ENCODE measurements at regions not wholly inside any gene's neighbourhood (a gene's known extent, or its start where the extent isn't known, plus 50 kb on each side); places are given as distances from the start of the nearest gene placed in this dataset.
"Not testable (repeated sequence)": the region's sequence is repeated elsewhere in the genome, so short reads cannot be mapped to it uniquely, and the experiment has no call there.

DNA sequence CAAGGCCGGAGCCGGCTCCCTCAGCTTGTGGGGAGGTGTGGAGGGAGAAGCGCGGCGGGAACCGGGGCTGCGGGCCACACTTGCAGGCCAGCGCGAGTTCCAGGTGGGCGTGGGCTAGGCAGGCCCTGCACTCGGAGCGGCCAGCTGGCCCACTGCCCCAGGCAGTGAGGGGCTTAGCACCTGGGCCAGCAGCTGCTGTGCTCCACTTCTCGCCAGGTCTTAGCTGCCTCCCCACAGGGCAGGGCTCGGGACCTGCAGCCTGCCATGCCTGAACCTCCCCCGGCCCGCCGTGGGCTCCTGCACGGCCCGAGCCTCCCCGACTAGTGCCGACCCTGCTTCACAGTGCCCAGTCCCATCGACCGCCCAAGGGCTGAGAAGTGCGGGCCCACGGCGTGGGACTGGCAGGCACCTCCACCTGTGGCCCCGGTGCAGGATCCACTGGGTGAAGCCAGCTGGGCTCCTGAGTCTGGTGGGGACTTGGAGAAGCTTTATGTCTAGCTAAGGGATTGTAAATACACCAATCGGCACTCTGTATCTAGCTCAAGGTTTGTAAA lies 131.8 kb downstream of the KDR start:
- in situ Hi-C loops (cut with HindIII; ENCODE audit: low sequenced_read_pairs) = not testable (repeated sequence)

DNA sequence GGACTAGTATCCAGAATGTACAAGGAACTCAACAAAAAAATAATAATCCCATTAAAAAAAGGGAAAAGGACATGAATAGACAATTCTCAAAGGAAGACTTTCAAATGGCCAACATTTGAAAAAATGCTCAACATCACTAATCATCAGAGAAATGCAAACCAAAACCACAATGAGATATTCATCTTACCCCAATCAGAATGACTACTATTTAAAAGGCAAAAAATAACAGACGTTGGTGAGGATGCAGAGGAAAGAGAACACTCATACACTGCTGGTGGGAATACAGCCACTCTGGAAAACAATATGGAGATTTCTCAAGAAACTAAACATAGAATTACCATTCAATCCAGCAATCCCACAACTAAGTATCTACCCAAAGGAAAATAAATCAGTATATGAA lies 133.1 kb downstream of the KDR start:
- in situ Hi-C loops (cut with HindIII; ENCODE audit: low sequenced_read_pairs) = no loop called here

DNA sequence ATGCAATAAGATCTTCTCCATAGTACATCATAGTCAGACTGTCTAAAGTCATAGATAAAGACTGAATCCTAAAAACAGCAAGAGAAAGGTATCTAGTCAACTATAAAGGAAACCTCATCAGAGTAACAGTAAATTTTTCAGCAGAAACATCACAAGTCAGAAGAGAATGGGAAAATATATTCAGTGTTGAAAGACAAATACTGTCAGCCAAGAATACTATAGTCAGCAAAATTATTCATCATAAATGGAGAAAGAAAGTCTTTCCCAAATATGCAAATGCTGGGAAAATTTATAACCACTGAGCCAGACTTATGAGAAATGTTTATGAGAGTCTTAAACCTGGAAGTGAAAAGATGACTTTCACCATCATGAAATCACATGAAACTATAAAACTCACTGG lies 136.7 kb downstream of the KDR start:
- in situ Hi-C loops (cut with HindIII; ENCODE audit: low sequenced_read_pairs) = no loop called here

DNA sequence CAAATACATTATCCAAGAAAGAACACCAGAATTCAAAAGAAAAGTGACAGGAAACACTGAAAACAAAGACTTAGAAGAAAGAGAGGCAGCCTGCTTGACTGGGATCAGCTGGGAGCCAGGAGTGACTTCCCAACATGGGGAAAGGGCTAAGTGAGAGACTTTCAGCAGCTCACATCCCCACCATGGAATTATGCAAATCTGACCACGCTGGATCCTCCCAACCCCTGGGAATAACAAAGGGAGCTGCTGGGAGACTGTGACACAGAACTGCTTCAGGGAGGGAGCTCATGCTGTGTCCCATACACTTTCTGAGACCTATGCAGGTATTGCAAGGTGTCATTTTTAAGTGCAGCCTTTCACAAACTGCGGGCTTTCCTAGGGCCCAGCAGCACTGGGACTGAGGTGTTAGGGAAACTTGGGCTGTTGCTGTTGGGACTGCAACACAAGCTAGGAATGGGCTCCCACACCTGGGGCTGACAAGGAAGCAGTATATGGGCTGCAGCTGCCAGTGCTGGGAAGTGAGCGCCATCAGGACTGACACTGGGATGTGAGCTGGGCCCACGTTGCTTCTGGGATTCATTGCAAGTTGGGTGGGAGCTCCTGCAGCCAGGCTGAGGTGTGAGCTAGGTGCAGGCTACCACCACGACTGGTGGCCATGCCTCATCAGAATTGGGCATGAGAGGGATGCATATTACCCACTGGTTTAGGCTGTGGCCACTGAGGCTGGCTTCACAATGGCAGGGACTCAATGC lies 139.1 kb downstream of the KDR start:
- in situ Hi-C loops (cut with HindIII; ENCODE audit: low sequenced_read_pairs) = no loop called here

DNA sequence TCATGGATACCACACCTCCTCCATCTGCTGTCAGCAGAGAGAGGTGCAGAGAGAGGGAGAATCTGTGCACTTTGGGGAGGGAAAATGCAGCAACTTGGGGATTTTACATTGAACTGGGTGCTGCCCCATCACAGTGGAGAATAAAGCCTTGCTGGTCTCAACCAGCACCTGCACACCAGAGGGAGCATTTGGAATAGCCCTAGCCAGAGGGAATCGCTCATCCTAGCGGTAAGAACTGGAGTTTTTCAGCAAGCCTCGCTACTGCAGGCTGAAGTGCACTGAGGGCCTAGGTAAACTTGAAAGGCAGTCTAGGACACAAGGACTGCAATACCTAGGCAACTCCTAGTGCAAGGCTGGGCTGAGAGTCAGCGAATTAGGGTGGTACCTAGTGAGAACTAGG lies 148.7 kb downstream of the KDR start:
- in situ Hi-C loops (cut with HindIII; ENCODE audit: low sequenced_read_pairs) = no loop called here

DNA sequence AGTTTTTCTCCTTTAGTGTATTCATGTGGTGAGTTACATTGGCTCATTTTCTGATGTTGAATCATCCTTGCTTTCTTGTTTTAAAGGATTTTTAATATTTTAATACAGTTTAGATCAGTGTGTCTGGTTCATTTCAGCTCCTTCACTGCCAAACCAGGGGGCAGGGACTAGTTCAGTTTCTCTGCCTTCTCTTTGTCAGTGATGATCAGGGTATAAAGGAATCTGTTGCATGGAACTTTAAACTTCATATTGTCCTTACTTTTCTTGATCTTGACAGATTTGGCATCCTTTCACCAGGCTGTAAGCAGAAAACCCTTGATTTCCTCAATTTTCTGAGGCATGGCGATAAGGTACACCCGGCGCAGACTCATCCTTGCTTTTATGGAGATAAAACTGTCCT lies 149.4 kb downstream of the KDR start:
- in situ Hi-C loops (cut with HindIII; ENCODE audit: low sequenced_read_pairs) = no loop called here

DNA sequence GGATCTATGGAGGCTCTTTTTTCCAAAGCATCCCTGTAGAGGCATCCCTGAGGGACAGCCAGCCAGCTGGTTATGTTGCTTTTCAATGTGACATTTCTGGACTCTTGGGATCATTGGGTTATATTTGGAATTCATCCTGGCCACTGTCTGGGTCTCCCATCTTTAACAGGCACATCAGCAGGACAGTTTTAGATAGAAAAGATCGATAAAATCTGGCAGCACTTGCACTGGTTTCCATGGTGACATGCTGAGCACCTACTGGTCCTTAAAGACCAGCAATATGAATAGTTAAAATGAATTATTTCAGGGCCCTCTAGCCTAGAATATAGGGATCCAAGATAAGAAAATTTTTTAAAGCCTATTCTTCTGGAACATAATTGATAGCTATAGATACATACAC lies 151.6 kb downstream of the KDR start:
- in situ Hi-C loops (cut with HindIII; ENCODE audit: low sequenced_read_pairs) = loop anchor here (5.0 to 25.0 kb wide), 2 partner anchors 349 to 636 kb away; no protein-coding TSS in a partner anchor

DNA sequence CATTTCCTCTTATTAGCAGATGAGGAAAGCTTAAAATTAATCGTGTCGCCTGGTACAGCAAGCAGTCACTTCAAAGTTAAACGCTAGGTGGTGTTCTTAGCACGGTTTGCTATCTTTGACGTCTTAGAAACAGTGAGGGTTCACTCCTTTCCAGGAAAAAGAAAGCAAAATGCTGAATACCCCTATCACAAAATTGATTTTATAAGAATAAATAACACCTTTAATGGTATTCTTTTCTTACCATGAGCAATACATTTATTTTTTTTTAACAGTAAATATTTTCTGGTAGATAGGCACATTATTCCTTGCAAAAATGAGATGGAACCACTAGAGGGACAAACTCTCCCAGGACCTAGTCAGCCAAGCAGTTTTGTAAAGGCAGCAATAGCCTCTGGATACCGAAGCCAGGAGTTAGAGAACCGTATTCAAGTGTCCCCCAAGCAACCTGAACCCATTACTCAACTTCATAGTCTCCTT lies 153.9 kb downstream of the KDR start:
- in situ Hi-C loops (cut with HindIII; ENCODE audit: low sequenced_read_pairs) = loop anchor here (5.0 to 25.0 kb wide), 2 partner anchors 351 to 634 kb away; no protein-coding TSS in a partner anchor

DNA sequence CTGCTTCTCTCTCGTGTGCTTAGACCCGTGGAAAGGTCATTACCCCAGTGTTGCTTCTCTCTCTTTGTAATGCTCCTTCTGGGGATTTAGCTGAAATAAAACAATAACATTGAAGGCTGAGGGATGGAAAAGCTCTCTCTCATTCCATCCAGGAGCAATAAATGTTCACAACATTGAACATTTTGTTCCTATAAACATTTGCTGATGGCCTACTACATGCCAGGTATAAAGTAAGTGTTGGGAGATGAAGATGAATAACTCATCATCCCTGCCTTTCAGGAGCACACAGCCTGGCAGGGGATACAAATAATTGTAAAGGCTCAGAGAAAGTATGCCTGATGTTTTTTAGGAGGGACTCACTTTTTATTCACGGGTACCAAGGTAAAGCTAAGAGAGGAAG lies 158.1 kb downstream of the KDR start:
- in situ Hi-C loops (cut with HindIII; ENCODE audit: low sequenced_read_pairs) = loop anchor here (25.0 kb wide), 1 partner anchor 630 kb away; no protein-coding TSS in a partner anchor

DNA sequence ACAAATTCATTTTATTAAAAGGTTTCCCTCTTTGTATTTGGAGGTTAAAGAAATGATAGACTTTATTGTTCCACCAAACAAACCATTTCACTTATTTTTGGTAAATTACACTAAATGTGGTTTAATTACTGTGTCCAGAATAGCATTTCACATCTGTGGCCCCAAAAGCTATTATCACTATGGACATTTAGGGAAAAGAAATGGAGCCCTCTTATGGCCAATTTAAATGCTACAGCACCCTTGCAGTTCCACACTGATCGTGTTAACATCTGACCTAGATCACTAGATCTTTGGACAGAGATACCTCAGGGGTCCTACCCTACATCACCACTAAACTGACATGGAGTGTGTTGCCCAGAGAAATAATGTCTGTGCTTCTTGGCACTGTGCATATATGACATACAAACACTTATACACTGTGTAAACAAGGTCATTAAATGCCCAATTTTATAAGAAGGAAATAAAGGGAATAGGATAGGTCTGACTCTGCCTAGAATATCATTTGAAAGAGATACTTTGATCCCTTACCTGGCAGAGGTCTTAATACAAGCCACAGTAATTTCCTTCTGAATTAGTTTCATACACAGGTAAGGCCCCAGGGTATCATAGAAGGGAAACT lies 163.9 kb downstream of the KDR start:
- in situ Hi-C loops (cut with HindIII; ENCODE audit: low sequenced_read_pairs) = loop anchor here (25.0 kb wide), 1 partner anchor 624 kb away; no protein-coding TSS in a partner anchor

DNA sequence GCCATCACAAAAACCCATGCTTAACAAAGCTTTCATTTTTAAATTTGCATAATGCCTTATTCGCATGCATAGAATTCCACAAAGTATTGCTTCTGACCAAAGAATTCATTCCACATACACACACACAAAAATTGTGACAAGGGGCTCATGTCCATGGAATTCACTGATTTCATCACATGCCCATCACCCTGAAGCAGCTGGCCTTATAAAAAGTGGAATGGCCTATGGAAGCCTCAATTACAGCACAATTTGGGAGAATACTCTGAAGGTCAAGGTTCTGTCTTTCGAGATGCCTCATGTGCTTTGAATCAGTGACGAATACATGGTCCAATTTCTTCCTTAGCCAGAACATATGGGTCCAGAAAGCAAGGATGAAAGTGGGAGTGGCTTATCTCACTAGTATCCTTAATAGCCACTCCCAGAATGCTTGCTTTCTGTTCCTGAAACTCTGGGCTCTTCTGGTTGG lies 165.7 kb downstream of the KDR start:
- in situ Hi-C loops (cut with HindIII; ENCODE audit: low sequenced_read_pairs) = loop anchor here (25.0 kb wide), 1 partner anchor 622 kb away; no protein-coding TSS in a partner anchor

DNA sequence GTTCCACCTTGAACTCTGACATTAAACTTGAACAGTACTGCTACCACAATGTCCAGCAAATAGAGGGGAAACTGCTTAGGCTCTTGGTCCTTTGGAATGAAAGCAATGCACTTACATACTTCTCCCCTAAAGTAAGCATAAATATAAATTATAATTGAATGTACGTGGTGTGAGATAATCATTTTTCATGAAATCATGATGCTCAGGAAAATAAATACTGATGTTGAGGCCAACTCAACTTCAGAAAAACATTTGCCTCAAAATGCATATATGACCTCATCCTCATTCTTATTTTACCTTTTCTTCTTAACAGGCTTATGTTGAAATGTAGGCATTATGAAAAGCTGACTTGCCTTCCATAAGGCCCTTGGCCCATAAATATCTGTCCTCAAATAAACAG lies 166.3 kb downstream of the KDR start:
- in situ Hi-C loops (cut with HindIII; ENCODE audit: low sequenced_read_pairs) = loop anchor here (25.0 kb wide), 1 partner anchor 622 kb away; no protein-coding TSS in a partner anchor

DNA sequence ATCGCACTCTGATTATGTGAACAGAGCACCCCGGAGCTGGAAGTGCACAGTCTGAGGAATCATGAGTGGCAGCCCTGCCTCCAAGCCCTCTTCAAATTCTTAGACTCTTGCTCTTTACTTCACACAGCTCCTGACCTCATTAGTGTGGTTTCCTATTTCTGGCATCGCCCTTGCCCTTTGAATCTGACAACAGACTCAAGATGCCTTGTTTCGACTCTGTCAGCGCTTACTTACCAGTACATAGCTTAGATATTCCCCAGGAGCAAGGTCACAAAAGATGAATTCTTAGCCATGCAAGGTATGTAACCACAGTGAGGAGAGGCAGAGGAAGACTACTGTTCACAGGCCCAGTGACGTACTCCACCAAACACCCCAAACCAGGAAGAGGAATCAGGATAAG lies 167.2 kb downstream of the KDR start:
- in situ Hi-C loops (cut with HindIII; ENCODE audit: low sequenced_read_pairs) = loop anchor here (25.0 kb wide), 1 partner anchor 621 kb away; no protein-coding TSS in a partner anchor

DNA sequence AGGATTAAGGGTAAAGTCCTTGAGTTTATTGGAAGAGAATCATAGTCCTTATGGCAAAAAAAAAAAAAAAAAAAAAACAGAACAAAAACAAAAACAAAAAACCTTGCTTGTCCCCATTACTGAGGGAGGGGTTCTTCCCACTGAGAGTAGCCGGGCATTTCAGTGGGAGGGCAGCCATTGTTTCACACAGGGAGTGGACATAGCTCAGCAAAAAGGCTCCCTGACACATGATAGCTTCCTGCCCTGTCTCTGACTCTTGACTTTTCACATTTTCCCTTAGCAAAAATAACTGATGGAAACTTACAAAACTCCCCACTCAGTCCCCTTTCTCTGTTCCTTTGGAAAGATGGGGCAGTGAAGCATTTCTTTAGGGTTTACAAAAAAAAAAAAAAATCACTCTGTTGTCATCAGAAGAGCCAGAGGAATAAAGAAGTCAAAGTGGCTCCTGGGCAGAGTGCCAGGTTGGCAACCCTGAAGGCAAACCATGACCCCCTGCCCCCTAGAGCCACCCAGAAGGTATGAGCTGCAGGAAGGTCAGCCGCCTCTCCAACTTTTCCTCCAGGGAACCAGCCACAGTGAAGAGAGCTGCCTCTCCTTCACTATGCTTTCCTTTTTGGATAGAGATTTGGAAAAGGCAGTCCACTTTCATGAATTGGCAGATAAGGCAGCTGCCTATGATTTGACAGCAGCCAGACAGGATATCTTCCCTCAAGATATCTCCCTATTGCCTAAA lies 170.6 kb downstream of the KDR start:
- in situ Hi-C loops (cut with HindIII; ENCODE audit: low sequenced_read_pairs) = loop anchor here (25.0 kb wide), 1 partner anchor 618 kb away; no protein-coding TSS in a partner anchor

DNA sequence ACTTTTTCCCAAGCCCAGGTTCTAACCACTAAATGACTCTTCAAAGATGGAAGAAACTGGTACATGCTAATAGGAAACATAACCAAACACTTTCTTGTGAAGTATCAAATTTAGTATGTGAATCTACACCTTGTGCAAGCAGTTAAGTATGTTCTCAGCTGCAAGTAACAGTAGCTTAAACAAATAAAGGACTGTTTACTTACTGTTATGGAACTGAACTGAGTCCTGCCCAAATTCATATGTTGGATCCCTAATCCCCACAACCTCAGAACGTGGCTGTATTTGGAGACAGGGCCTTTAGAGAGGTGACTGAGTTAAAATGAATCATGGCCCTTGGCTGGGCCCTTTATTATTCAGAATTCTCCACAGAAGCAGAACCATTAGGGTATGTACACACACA lies 178.7 kb downstream of the KDR start:
- in situ Hi-C loops (cut with HindIII; ENCODE audit: low sequenced_read_pairs) = no loop called here

DNA sequence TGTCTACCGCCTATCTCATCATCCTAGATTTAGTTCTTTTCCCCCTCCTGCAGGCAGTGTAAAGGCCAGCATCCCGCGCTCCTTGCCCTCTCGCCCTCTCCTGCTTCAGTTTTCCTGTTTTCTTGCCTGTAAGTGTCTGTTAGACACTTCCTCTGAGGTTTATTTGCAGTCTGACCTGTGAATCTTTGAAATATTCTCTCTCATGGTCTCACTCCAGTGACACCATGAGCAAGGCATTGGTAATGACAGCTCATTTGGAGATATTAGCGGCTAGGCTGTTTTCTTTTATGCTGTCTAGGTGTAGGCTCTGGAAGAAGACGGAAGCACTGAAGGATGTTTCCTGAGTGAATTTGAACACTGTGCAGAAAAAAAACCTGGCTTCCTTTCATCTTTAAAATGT lies 179.6 kb downstream of the KDR start:
- in situ Hi-C loops (cut with HindIII; ENCODE audit: low sequenced_read_pairs) = no loop called here

DNA sequence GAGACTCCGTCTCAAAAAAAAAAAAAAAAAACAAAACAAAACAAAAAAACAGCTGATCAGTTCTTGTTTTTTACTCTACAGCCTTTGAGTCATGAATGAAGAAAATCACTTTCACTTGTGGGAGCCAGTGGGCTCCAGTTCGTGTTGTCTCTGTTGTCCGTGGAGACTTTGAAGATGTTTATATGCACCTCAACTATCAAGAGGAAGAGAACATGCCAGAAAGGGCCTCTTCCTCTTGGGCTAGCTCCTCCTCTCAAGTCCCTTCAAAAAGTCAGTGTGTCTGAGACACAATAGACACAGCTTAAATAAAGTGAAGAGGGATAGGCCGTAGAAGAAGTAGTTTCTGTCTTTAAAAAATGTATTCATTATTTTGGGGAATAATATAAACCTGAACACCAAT lies 182.7 kb downstream of the KDR start:
- in situ Hi-C loops (cut with HindIII; ENCODE audit: low sequenced_read_pairs) = no loop called here

DNA sequence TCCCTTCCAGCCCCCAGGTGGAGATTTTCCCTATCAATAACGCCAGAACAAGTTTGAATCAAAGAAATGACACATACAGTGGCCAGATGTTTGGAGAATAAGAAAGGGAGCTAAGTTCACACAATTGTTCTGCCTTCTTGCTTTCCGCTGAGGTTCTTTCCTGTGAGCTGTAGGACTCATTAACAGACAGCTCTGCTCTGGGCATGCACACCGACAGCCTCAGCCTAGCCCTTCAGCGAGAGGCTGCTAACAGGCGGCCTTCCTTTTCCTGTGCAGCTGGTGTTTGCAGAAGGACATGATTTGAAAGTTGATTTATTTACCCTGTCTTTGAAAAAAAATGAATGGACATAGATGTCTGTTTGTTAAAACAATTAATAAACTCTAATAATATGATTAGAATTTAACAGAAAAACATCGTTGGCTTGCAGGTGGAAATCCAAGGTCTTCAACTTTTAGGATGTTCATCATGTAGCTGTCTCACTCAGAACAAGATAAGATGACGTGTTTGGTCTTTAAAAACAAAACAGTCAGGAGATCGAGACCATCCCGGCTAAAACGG lies 183.3 kb downstream of the KDR start:
- in situ Hi-C loops (cut with HindIII; ENCODE audit: low sequenced_read_pairs) = no loop called here

DNA sequence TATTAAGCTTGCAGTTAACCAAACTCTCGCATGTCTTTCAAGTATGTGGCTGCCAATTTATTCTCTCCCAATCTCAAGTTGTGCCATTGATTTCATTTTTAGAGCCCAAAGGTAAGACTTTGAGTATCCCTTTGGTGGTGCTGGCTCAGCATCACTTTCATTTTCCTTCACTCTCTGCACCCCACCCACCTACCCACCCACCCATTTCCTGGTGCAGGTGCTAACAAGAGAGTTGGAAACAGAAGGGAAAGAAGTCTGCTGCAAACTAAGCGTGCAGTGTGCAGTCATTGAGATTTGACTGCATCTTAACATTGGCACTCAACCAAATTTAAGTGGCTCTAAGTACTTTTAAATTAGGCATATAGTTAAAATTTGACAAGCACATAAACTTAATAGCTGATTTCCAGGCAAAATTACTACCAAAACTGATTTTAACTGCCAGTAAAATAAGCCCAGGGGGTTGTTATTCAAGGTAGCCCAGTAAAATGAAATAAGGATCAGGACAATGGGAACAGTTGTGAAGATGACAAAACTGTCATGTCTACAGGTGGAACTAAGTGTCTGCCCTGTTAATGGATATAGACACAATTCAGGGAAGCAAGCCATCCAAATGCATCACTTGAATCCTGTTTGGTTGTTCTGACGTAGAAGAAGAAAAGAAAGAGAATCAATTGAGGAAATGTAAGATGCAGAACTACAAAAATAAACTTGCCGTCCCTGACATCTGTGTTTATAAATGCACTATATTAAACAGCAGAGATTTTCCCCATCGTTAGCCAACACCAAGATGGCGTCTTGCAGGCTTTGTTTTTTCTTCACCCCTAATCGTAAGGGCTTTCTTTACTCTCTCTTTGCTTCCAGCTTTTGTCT lies 184.2 kb downstream of the KDR start:
- in situ Hi-C loops (cut with HindIII; ENCODE audit: low sequenced_read_pairs) = no loop called here

DNA sequence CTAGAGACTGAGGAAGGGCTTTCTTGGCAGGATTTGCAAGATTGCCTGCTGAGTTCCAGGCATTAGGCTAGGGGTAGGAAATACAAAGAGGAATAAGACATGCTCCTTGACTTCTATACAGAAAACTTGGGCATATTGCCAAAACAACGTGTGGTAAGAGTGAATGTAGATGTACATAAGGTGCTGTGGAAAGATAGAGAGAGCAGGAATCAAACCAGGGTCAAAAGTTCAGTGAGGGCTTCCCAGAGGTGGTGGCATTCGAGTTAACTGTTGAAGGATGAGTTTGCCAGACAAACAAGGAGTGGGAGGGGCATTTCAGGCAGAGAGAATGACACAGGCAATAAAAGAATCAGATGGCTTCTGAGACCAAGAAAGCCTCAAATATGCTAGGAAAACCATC lies 187.9 kb downstream of the KDR start:
- in situ Hi-C loops (cut with HindIII; ENCODE audit: low sequenced_read_pairs) = no loop called here
